Nephron progenitor cell (in vitro differentiated cells): ENCODE measurements at regions not wholly inside any gene's neighbourhood (a gene's known extent, or its start where the extent isn't known, plus 50 kb on each side); places are given as distances from the start of the nearest gene placed in this dataset.
"Not testable (repeated sequence)": the region's sequence is repeated elsewhere in the genome, so short reads cannot be mapped to it uniquely, and the experiment has no call there.

Experiments
- DNase-seq: peaks from one replicate; pipeline ENCODE4 v3.0.0; 2021
- H3K27ac Mint-ChIP-seq: 2 replicates; pipeline ENCODE4 v1.8.0; 2021; ENCODE audit warnings: mild to moderate bottlenecking, moderate library complexity, mixed read lengths
- H3K27me3 Mint-ChIP-seq: 2 replicates; pipeline ENCODE4 v1.8.0; 2021; ENCODE audit warnings: mild to moderate bottlenecking, low read depth, mixed read lengths; ENCODE audit not compliant: poor library complexity
- H3K36me3 Mint-ChIP-seq: 2 replicates; pipeline ENCODE4 v1.8.0; 2021; ENCODE audit warnings: low read depth, mixed read lengths
- H3K4me1 Mint-ChIP-seq: 2 replicates; pipeline ENCODE4 v1.8.0; 2021; ENCODE audit warnings: mixed read lengths
- H3K4me3 Mint-ChIP-seq: 2 replicates; pipeline ENCODE4 v1.8.0; 2021; ENCODE audit warnings: mild to moderate bottlenecking, moderate library complexity, mixed read lengths
- H3K9me3 Mint-ChIP-seq: 2 replicates; pipeline ENCODE4 v1.8.0; 2021; ENCODE audit warnings: mild to moderate bottlenecking, moderate library complexity, mixed read lengths
- TF ChIP-seq, protein P1 (sequence below): fragments of 200-600 bp; sonication (generic); IDR thresholded peaks from 2 replicates; pipeline ENCODE4 v1.5.0; 2021; ENCODE audit warnings: antibody characterized with exemption

GRCh38 chr2:207338220-207338607 is 172.5 kb upstream of the KLF7 start:
- TF ChIP-seq, protein P1, sequence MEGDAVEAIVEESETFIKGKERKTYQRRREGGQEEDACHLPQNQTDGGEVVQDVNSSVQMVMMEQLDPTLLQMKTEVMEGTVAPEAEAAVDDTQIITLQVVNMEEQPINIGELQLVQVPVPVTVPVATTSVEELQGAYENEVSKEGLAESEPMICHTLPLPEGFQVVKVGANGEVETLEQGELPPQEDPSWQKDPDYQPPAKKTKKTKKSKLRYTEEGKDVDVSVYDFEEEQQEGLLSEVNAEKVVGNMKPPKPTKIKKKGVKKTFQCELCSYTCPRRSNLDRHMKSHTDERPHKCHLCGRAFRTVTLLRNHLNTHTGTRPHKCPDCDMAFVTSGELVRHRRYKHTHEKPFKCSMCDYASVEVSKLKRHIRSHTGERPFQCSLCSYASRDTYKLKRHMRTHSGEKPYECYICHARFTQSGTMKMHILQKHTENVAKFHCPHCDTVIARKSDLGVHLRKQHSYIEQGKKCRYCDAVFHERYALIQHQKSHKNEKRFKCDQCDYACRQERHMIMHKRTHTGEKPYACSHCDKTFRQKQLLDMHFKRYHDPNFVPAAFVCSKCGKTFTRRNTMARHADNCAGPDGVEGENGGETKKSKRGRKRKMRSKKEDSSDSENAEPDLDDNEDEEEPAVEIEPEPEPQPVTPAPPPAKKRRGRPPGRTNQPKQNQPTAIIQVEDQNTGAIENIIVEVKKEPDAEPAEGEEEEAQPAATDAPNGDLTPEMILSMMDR: no peak
- peaks cover 44% of the 10 kb centered on the region for H3K4me1 Mint-ChIP-seq
- peak overlapping the region; percentile 9 for H3K27ac Mint-ChIP-seq
- no peaks in the 10 kb centered on the region for H3K9me3 Mint-ChIP-seq
- H3K27me3 Mint-ChIP-seq: peaks cover 3% of the 10 kb centered on the region
- DNase-seq: no peak
- H3K36me3 Mint-ChIP-seq: no peaks in the 10 kb centered on the region
- H3K4me3 Mint-ChIP-seq: no peak overlapping the region

DNA sequence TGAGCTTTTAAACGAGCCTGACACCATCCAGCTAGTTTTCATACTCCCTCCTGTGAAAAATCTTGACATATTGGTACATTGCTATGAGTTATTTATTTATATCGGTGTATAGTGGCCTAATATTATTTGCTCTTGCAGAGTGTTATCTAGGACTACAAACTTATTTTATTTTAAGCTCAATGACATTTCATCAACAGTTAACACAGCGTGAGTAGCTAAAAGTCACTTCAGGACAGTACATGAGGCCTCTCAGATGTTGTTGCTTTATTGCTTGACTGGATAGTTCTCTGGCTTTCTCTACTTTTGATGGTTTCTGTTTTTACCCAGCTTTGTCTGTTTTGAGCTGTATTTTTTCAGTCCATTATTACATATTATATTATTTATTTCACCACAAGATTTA is 172.9 kb upstream of the KLF7 start:
- H3K36me3 Mint-ChIP-seq: no peaks in the 10 kb centered on the region
- peaks cover 40% of the 10 kb centered on the region for H3K4me1 Mint-ChIP-seq
- peaks cover 3% of the 10 kb centered on the region for H3K27me3 Mint-ChIP-seq
- H3K27ac Mint-ChIP-seq: no peak overlapping the region
- TF ChIP-seq, protein P1: no peak
- no peak overlapping the region for H3K4me3 Mint-ChIP-seq
- no peaks in the 10 kb centered on the region for H3K9me3 Mint-ChIP-seq
- DNase-seq: no peak

DNA sequence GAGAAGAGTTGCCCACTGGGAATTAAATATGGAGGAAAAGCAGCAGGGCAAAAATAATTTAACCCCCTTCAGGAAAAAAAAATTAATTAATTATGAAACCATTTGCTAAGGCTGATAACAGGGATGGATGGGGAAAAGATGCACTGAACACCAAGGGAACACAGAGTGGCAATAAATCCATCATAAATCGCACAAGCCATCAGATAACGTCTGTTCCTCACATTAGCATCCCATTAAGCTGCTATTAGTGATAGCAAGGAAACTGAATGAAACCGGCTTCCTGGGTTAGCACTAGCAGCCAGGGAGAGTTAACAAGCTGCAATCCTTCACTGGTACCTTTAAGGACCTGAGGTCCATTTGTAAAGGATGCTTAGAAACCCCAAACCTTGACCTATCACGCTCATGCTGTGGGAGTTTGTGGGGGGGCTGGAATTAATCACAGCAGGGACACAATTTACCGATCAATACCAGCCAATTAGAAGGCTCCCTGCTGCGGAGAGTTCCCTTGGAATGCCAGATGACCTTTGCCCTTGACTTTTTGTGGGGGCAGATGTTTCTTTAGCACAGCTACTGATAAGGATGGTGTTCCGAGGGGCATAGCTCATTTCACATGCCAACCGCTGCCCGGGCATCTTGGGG is 175.5 kb upstream of the KLF7 start:
- Mint-ChIP-seq H3K4me1 (peaks cover 26% of the 10 kb centered on the region), H3K4me3 (no peak overlapping the region)
- TF ChIP-seq, protein P1: no peak

DNA sequence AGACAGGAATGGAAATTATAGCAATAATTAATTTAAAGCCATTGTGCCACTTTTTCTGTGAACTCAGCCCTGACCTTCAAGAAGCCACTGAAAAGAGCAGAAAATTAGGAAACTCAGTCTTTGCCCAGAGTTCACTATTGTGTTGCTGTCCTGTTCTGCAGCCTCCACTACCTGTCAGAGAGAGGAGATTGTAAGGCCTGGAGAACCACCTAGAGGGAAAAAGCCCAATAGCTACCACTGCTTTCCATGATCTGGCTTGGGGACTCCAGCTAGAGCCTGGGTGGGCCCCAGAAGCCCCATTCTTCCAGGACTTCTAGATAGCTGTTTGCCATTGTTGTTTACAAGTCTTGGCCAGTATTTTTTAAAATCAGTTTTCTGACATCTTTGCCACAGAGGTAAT is 176.1 kb upstream of the KLF7 start:
- Mint-ChIP-seq H3K36me3 (peaks cover 15% of the 10 kb centered on the region), H3K4me1 (peaks cover 24% of the 10 kb centered on the region), H3K27me3 (peaks cover 3% of the 10 kb centered on the region), H3K27ac (no peak overlapping the region), H3K9me3 (peaks cover 25% of the 10 kb centered on the region), H3K4me3 (no peak overlapping the region)
- TF ChIP-seq, protein P1: no peak
- DNase-seq: no peak

More for the DNA sequence above, 175.5 kb upstream of the KLF7 start:
- DNase-seq: no peak
- Mint-ChIP-seq H3K27me3 (peaks cover 3% of the 10 kb centered on the region), H3K9me3 (peaks cover 19% of the 10 kb centered on the region), H3K36me3 (peaks cover 10% of the 10 kb centered on the region), H3K27ac (no peak overlapping the region)

DNA sequence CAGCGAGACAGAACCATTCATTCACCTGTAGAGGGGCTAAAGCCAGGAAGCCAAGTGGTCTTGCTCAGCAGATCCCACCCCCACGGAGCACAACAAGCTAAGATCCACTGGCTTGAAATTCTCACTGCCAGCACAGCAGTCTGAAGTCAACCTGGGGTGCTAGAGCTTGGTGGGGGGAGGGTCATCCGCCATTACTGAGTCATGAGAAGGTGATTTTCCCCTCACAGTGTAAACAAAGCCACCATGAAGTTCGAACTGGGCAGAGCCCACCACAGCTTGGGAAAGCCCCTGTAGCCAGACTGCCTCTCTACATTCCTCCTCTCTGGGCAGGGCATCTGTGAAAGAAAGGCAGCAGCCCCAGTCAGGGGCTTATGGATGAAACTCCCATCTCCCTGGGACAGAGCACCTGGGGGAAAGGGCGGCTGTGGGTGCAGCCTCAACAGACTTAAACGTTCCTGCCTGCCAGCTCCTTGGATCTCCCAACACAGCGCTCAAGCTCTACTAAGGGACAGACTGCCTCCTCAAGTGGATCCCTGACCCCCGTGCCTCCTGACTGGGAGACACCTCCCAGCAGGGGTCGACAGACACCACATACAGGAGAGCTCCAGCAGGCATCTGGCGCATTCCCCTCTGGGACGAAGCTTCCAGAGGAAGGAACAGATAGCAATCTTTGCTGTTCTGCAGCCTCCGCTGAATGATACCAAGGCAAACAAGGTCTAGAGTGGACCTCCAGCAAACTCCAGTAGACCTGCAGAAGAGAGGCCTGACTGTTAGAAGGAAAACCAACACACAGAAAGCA is 179.0 kb upstream of the KLF7 start:
- peaks cover 25% of the 10 kb centered on the region for H3K36me3 Mint-ChIP-seq
- not testable (repeated sequence) for DNase-seq, H3K4me3 Mint-ChIP-seq, H3K27me3 Mint-ChIP-seq, H3K4me1 Mint-ChIP-seq
- H3K27ac Mint-ChIP-seq: peak overlapping the region; percentile 30
- peaks cover 54% of the 10 kb centered on the region for H3K9me3 Mint-ChIP-seq

DNA sequence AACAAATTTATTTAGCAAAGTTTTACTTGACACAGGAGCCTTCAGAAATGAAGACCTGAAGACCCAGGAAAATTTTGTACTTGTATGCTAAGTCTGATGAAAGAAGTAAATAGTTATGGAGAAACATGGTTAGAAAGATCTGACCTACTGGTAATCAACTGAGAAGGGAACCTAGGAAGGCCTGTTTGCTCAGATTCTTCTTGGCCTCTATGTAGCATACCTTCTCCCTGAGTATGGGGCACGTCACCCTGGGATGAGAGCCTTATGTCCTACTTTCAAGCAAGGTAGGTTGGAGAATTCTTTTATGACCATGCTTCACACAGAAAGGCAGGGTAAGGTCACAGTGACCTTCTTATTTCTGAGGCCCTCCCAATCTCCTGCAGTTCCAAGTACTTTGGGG is 178.6 kb upstream of the CREB1 start:
- no peaks in the 10 kb centered on the region for H3K27me3 Mint-ChIP-seq
- no peak overlapping the region for H3K27ac Mint-ChIP-seq
- DNase-seq: no peak
- H3K9me3 Mint-ChIP-seq: peaks cover 35% of the 10 kb centered on the region
- H3K36me3 Mint-ChIP-seq: peaks cover 15% of the 10 kb centered on the region
- H3K4me1 Mint-ChIP-seq: peaks cover 10% of the 10 kb centered on the region
- TF ChIP-seq, protein P1: no peak
- no peak overlapping the region for H3K4me3 Mint-ChIP-seq
